D721Med (cell line): ENCODE measurements at regions not wholly inside any gene's neighbourhood (a gene's known extent, or its start where the extent isn't known, plus 50 kb on each side); places are given as distances from the start of the nearest gene placed in this dataset.

Source experiments
- DNase-seq: peaks from one replicate; pipeline ENCODE4 v3.0.0; 2011; ENCODE audit warnings: low spot score; ENCODE audit not compliant: insufficient read length
- FAIRE-seq: peaks from 2 replicates; lab custom pipeline; 2011; peaks lifted over from hg19 to GRCh38; lab: Jason Lieb, UNC
- CTCF ChIP-seq: IDR thresholded peaks from 2 replicates; pipeline ENCODE4 v1.5.1; 2012; ENCODE audit warnings: mild to moderate bottlenecking, control low read depth; ENCODE audit not compliant: insufficient read depth; ENCODE audit errors: missing control alignments

- no peak for DNase-seq
- TF ChIP-seq CTCF = no peak
- FAIRE-seq = no peak
Observed at GRCh38 chr3:159216311-159216710, 414.5 kb downstream of the MFSD1 start.

GRCh38 chr3:159219231-159219630 is 417.4 kb downstream of the MFSD1 start:
- TF ChIP-seq CTCF = no peak
- DNase-seq = no peak
- no peak for FAIRE-seq

- no peak for TF ChIP-seq CTCF
- DNase-seq (no peak), FAIRE-seq (no peak)
Observed at GRCh38 chr3:159221335-159221734, 419.5 kb downstream of the MFSD1 start.

GRCh38 chr3:159229116-159229680 is 427.3 kb downstream of the MFSD1 start:
- DNase-seq (no peak), FAIRE-seq (no peak)
- TF ChIP-seq CTCF = no peak

GRCh38 chr3:159232966-159233365 is 431.1 kb downstream of the MFSD1 start:
- no peak for TF ChIP-seq CTCF
- FAIRE-seq = no peak
- DNase-seq = no peak

- no peak for FAIRE-seq
- no peak for TF ChIP-seq CTCF
- DNase-seq = no peak
Observed at GRCh38 chr3:159233734-159234133, 431.9 kb downstream of the MFSD1 start.

GRCh38 chr3:159234306-159234705 is 432.5 kb downstream of the MFSD1 start:
- FAIRE-seq (no peak), DNase-seq (no peak)

More at GRCh38 chr3:159234306-159234705, 432.5 kb downstream of the MFSD1 start:
- TF ChIP-seq CTCF = no peak
